ENCODE measurements at regions not wholly inside any gene's neighbourhood (a gene's known extent, or its start where the extent isn't known, plus 50 kb on each side); places are given as distances from the start of the nearest gene placed in this dataset.

DNA sequence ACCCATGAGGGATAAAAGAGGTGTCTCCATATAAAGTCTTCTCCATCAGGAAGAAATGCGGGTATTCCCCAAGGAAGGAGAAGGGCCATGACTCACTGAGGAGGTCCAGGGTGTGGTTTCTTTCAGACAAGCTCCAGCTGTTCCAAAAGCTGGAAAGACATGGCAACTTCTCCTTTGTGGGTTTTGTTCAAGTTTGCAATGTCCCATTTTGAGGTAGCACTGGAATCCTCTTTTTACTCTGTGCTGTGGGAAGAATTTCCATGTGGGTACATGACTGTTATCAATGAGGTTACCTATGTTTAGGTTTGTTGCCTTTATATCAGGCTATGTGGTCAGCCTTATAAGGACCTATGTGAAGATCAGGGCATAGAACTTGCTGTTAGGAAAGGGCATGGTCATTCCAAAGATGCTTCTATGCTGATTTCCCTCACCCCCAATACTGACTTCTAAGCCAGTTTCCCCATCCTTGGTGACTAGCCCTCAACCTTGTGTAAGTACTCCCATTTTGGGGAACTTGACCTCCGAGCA, 697.5 kb downstream of the INHBA start:
- DNase-seq (ENCODE audit: low read depth in 2 of 2), result peak; percentile 73 to 76

DNA sequence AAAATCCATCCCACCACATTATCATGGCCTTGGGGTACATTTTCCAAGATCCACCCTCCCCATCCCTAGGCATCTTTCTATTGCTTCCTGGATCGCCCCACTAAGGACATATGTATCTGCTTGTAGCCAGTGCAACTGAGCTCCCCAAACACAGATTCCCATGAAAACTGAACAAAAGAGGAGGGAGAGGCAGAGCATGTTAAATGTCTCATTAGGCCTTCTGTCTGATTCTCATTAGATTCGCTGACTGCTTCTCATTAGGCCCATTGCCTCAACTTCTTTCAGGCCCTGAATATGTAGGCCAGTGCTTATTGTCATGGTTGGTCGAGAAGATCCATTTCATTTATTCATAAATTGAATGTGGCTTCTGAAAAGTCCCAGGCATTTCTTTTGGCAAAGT, 698.9 kb downstream of the INHBA start:
- DNase-seq (ENCODE audit: low read depth in 2 of 2), result no peak

DNA sequence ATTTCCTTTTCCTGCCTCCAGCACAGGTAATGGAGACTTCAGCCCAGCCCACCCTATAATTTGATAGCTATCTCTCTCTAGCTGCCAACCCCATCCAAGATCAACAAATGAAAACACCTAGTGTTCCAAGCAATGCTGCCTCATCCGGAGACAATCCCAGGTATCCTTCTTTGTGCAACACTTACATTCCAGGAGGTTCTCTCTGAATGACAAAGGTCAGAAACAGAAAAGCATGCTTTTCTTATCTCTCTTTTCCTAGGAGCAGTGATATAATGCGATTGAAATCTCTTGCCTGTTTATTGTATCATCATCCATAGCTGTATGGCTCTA, 699.3 kb downstream of the INHBA start:
- DNase-seq (ENCODE audit: low read depth in 2 of 2), result no peak

DNA sequence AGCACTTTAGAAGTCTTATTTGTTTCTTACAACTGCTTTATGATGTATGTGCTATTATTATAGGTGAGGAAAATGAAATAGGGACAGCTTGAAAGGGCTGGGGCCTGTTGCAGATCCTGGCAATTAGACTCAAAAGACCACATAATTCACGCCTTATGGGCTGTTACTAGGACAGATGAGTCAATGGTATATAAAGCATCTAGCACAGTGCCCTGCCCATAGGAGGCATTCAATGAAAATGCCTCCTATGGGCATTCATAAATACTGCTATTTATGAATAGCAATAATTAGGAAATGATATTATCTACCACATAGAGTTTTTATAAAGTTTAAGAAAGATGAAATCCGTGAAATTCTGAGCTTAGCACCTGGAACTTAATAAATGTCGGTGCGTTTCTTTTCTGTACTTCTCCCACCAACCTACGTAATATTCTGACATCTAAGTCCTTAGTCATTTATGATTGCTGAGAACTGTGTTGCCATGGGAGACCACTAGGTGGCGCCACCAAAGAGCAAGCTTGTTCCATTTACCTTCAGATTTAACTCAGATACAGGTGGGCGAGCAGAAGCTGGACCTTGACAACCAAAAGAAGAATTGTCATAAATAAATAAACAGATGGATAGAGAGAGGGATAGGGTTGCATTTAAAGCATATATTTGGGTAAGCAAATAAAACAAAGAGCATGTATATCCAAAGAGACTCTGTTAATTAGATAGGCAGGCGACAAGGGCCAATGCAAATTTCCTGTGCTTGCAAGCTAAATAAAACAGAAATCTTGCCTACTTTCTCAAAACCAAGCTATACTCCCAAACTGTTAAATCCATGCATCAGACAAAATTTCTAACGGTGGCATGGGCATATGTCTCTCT, 699.9 kb downstream of the INHBA start:
- no peak for DNase-seq (ENCODE audit: low read depth in 2 of 2)

DNA sequence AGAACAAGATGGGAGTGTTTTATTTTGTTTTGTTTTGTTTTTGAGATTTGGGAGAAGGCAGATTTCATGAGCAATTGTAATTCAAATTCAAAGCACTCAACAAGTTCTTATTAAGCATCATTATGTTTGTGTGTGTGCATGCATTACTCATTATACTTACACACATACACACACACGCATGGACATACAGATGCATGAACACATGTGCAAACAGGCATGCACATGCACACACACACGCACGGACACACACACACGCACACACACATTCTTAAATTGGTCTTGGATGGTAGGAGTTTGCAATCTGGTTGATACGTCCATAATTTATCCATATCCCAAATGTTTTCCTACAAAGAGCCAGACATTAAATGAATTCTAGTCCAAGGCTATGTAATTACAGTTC, 702.8 kb downstream of the INHBA start:
- DNase-seq (ENCODE audit: low read depth in 2 of 2), result no peak

DNA sequence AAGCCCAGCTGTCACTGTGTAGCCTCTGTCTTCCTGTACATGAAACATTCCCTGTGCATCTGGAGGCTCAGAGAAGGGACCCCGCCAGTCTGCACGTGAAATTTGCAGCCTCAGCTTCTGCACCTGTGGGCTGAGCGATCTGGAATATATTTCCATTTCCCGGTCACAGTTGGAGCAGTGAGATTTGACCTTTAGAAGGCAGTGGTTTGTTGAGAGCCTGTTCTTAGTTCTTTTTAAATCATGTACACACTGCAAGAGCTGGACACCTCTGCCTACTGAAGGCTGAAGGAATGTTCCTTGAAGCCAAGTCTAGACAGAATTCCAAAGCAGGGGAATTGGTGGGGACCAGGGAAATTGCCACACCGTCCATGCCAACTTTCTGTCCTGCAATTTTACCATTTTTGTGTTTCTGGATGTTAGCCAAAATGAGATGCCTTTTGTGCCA, 706.6 kb downstream of the INHBA start:
- DNase-seq (ENCODE audit: low read depth in 2 of 2), result no peak

DNA sequence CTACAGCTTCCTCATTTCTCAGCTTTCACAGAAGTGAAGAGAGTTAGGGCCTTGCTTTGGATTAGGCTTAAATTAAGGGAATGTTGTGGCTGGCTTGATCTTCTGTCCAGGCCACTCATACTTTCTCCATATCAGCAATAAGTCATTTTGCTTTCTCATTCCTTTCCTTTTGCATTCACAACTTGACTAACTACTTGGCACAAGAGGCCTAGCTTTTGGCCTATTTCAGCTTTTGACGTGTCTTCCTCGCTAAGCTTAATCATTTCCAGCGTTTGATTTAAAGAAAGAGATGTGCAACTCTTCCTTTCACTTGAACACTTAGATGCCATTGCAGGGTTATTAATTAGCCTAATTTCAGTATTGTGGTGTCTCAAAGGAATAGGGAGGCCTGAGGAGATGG, 712.0 kb downstream of the INHBA start:
- DNase-seq (ENCODE audit: low read depth in 2 of 2), result no peak

DNA sequence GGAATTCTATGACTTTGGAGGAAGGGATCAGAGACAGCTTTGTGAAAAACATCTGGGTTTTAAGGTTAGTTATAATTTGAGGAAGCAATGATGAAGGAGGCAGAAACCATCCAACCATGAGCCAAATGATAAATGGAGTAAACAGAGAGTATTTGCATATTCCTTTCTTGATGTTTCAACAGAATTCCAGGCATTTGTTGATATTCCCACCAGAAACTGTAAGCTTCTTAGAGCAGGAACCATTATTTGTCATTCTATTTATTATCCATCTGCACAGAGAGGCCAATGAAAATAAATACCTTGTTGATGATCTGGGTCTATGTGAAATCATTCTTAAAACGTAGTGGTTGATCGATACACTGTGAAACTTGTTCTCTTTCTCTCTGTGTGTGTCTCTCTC, 715.3 kb downstream of the INHBA start:
- no peak for DNase-seq (ENCODE audit: low read depth in 2 of 2)

DNA sequence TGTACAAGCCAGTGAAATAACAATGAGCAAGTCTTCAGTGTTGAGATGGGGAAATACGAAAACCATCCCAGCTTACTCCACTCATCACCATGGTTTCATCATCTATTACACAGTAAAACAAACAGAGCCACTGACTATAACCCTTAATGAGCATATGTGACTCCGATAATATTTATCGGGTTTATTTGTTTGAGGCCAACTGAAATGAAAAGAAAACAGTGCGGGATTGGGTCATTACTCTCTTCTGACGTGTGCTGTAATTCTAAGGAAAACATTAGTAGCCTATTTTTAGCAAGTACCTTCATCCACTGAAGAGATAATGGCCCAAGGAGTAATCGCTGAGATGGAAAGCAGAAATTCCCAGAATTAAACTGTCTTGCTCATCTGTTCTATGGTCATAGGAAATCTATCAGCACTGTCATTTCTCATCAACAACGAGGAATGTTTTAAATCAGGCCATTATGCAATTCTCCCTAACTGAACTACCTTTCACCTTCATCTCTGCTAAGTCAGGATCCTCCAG, 716.5 kb downstream of the INHBA start:
- peak; percentile 58 to 60 for DNase-seq (ENCODE audit: low read depth in 2 of 2)

DNA sequence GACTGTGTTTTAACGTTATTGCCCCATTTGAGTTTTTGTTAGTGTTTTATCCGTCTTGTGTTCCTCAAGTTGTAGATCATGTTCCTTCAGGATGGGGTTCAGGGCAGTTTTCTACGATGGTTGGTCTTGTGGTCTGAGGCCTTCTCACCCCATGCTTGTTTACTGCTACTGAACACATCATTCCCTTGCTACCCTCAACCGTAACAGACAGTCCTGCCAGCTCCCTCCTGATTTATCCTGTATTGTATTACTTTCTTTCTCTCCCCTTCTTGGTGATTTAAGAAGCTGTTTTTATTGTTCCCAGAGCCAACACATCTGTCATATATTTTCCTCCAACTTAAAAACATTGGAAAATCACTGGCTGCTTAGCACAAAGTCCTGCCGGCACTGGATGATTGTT, 719.8 kb downstream of the INHBA start:
- no peak for DNase-seq (ENCODE audit: low read depth in 2 of 2)

DNA sequence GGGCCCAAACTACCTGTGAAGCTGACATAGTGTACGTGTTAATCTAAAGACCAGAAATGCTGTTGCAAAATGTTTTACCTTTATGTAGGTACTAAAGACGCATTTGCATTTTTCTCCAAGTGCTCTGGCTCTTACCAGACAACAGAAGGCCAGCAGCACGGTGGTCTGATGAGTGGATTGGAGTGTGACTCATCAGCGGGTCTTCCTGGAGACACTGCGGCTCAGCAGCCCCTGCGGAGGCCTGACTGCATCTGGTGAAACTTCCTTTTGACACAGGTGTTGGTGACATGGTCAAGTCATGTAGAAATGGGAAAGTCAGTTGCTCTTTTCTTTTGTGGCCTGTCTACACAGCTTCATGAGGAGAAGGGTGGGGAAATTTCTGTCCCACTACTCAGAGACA, 723.6 kb downstream of the INHBA start:
- DNase-seq (ENCODE audit: low read depth in 2 of 2), result peak in 1 of 2 experiments; percentile 4

DNA sequence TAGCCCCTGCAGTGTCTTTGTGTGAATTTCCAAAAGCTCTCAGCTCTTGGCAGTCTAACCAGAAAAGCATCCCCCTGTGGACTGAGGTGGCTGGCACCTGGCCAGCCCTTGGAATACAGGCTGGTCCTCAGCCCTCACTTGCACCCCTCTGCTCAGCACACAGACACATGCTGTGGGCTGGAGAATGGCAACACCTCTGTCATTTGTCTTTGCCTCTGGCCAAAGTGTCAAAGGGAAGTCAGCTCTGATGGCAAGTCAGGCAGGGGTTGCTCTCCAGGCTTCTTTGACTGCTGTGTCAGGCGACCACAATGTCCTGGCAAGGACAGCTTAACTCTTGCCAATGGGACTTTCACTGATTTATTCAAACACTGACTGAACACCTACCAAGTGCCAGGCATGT, 724.8 kb downstream of the INHBA start:
- DNase-seq (ENCODE audit: low read depth in 2 of 2), result no peak

DNA sequence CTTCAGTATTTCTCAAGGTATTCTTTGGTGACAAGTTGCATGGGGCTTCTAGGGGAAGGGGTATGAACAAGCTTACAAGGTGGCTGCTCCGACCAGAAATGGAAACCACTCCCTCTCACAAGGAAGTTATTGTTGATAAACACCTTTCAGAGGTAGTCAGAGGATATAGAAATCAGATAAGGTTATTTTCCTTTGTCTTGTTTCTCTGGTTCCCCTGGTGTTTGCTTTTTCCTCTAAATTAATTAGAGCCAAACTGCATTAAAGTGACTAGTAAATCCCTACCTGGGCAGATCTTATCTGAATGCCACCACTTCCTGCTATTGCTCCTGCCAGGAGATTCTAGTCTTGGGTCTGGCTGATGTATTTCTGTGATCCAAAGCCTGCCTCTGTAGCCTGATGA, 725.4 kb downstream of the INHBA start:
- no peak for DNase-seq (ENCODE audit: low read depth in 2 of 2)

DNA sequence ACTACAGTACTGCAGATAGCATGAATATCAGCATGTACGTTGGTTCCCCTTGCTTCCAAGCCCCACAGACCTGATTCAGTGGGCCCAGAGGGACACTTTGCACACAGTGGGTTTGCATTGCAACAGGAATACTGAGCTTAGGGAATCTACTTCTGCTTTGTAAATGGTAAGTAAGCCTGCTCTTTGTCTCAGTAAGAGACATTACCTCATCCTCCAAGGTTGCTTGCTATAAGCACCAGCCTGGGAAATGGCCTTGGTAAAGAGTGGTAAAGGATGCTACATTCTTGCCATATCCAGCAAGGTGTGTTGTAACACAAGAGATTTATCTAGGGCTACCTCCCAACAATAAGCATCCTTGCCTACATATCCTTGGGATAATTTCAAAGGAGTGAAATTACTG, 730.5 kb downstream of the INHBA start:
- DNase-seq (ENCODE audit: low read depth in 2 of 2), result no peak

DNA sequence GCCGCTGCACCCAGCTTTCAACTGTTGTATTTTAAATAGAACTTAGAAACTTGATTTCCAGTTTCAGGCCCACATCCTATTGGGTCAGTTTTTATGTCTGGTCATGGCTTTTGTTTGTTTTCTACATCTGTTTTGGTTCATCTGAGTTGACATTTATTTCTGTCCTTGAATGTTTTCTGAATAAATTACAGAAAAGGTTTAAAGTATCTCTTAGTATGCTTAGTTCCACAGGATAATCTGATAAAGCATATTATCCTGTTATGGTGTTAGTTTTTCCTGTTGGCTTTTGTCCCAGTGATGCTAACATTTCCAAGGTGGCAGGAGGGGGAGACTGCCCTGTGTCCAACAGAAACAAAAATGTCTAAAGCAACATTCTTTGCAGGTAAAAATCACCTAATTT, 733.2 kb downstream of the INHBA start:
- DNase-seq (ENCODE audit: low read depth in 2 of 2), result no peak

DNA sequence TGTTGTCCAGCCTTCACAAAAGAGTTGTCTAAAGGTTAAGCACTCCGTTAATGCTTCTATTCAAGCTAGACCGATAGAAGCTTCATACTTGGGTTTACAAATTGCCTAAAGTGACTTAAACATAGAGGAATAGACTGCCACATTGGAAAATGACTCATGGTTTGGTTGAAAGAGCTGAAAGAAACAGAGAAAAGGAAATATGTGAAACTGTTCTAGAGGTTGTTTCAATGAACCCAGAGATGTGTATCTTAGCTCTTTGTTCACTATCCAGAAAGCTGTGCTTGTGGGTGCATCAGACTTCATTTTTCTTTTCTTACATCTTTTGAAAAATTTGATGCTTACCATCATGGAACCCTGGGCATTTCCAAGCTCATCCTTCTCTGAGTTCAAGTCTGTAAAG, 736.2 kb downstream of the INHBA start:
- no peak for DNase-seq (ENCODE audit: low read depth in 2 of 2)

DNA sequence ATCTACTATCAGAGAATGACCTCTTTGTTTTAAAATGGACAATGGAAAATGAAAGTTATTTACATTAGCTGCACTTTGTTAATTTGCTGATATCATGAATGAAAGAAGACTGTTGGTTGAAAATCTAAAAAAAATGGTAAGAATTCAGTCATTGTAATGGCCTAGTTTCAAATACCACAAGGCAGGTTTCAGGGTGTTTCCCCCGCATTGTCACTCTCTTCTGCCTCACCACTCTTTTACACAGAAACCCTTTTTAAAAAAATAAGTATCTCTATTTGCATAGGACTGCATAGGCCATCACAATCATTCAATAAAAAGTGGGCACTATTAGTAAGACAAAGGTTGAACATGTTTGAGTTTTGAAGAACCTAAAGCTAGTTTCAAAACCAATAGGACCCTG, 737.1 kb downstream of the INHBA start:
- DNase-seq (ENCODE audit: low read depth in 2 of 2), result no peak

DNA sequence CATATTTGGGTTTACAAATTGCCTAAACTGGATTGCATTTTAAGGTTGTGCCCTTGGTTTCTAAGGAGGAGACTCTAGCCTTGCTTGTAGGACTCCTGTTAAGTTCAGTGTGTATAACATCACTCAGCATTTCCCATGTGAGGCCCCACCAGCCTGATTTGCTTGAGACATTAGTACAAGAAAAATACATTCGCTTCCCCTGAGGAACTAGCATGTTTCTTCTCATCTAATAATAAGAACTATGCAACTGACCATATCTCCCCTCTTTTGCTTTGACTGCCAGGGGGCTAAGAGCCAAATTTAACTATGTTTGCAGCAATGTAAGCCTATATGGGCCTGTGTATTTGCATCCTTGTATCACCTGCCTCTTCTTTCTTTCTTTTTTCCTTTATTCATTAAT, 737.9 kb downstream of the INHBA start:
- no peak for DNase-seq (ENCODE audit: low read depth in 2 of 2)

DNA sequence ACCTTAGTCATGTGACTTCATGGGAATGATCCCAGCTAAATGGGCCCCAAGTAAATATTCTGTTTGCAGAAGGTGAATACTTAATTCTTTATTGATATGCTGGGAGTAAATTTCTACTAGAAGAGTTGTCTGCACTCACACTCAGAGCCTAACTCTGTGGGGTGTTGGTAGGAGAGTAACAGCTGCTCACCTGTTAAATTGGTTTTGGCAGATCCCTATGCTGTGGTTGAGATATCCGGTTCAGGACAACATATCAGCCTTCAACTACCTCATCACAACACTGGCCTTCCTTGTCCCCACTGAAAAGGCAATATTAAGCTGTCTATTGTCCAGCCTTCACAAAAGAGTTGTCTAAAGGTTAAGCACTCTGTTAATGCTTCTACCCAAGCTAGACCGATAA, 738.3 kb downstream of the INHBA start:
- DNase-seq (ENCODE audit: low read depth in 2 of 2), result no peak

DNA sequence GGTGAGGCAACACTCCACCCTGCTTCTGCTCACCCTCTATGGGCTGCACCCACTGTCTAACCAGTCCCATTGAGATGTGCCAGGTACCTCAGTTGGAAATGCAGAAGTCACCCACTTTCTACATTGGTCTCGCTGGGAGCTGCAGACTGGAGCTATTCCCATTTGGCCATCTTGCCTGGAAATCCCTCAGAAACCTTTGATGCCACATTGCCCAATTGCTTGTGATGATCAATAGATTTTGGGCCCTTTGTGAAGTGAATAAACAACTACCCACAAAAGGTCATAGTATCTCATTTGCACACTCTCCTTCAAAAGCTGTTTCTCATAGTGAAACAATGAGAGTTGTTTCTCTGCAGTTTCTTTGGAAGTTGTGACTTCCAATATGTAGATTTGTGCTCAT, 742.9 kb downstream of the INHBA start:
- DNase-seq (ENCODE audit: low read depth in 2 of 2), result no peak

DNA sequence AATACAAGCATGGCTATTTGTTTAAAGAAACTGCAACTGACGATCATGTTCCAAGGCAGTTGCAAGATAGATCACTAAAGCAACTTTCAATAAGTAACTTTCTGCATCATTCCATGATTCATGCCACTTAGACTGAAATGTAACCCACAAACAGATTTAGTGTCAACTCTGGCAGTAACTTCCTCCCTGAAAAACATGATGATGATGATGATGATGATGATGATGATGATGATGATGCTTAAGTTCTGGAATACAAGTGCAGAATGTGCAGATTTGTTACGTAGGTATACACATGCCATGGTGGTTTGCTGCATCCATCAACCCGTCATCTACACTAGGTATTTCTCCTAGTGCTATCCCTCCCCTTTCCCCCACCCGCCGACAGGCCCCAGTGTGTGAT, 754.7 kb downstream of the INHBA start:
- DNase-seq (ENCODE audit: low read depth in 2 of 2), result no peak

DNA sequence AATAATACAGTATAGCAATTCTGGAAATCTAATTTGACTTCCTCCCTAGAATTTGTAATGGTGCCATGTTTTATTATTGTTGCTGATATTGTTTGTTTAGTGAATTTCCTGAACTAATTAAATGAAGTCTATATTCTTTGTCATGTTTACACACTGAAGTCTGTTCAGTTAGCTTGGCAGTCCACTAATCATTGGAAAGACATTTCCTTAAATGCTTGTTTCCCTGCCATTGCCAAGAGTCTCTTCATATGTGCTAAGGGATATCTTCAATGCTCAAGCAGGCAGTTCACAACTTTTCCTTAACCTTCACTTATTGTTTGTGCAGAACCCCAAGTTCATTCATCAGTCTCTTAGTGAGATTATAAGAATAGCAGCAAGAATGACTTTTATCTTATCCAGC, 755.3 kb downstream of the INHBA start:
- DNase-seq (ENCODE audit: low read depth in 2 of 2), result no peak

DNA sequence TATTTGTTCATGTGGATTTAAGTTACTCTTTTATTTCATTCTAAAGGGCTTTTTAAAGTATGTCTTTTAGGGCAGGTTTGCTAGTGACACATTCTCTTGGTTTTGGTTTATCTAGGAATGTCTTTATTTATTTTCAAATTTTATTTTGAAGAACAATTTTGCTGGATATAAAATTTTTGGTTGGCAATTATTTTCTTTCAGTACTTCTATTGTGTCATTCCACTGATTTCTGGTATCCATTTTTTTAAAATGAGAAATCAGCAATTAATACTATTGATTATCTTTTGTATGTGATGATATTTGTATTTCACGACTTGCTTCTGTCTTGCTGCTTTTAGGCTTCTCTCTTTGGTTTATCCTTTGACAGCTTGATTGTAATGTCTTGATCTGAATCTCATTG, 756.3 kb downstream of the INHBA start:
- DNase-seq (ENCODE audit: low read depth in 2 of 2), result no peak

DNA sequence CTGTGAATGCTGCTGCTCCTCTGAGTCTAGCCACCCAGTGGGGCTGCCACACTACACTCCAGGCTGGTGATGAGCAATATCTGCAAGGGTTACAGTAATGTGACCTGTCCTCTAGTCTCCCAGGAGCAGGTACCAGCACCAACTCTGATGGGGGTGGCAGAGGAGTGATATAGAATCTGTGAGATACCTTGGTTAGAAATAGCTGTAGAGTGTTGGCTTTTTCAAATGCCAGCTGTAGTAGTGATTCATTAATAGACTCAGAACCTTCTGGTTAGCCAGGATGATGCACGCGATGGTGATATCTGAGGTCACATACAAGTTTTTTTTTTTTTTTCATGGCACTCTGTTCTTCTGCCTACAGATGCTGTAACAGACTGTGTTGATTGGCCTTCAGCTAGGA, 757.1 kb downstream of the INHBA start:
- DNase-seq (ENCODE audit: low read depth in 2 of 2), result no peak

Data from fibroblast of skin of left quadriceps (primary cell).